ENCODE measurements at regions not wholly inside any gene's neighbourhood (a gene's known extent, or its start where the extent isn't known, plus 50 kb on each side); places are given as distances from the start of the nearest gene placed in this dataset.

DNA sequence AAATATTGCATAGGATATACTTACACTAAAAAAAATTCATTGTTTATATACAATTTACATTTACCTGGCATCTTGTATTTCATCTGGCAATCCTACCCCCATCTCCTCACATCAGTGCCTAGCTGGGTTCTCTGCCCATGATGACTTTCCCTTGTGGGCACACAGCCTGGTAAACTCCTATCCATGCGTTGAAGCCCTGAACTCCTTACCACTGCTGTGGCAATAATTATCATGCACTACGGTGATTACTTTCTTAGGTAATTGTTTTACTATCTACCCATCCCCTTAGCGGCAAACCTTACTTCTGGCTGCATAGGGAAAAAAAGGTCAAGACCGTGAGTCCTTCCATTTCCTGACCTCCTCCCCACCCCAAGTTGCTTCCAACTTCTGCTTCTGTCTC, 63.6 kb upstream of the DAB2IP start:
- TF ChIP-seq, protein P1, sequence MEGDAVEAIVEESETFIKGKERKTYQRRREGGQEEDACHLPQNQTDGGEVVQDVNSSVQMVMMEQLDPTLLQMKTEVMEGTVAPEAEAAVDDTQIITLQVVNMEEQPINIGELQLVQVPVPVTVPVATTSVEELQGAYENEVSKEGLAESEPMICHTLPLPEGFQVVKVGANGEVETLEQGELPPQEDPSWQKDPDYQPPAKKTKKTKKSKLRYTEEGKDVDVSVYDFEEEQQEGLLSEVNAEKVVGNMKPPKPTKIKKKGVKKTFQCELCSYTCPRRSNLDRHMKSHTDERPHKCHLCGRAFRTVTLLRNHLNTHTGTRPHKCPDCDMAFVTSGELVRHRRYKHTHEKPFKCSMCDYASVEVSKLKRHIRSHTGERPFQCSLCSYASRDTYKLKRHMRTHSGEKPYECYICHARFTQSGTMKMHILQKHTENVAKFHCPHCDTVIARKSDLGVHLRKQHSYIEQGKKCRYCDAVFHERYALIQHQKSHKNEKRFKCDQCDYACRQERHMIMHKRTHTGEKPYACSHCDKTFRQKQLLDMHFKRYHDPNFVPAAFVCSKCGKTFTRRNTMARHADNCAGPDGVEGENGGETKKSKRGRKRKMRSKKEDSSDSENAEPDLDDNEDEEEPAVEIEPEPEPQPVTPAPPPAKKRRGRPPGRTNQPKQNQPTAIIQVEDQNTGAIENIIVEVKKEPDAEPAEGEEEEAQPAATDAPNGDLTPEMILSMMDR (conservative IDR thresholded peaks at IDR 0.05; ENCODE audit: low read depth): no peak
- no peak for DNase-seq (ENCODE audit: low spot score)
- CTCF ChIA-PET: no interaction called here
- POLR2A ChIA-PET (ENCODE audit: low non-redundant PET): no interaction called here
- no peak overlapping the region for H3K27ac ChIP-seq

DNA sequence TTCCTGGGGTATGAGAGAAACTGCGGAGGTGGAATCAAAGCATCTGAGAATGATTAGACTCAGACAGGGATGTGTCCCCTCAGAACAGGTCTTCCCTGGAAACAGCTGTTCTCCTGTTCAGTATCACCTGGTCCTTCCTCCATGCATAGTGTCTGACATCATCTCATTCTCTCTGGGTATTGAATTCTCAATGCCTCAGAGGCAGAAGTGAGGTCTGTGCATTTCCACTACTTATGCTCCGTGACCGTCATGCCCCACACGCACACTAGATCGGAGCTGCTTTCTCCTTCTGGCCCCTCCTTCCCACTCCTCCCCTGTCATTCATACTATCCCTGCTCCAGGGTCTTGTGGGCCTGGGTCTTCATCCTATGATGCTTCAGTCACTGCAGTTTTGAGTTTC, 61.4 kb upstream of the DAB2IP start:
- CTCF ChIA-PET: no interaction called here
- DNase-seq (ENCODE audit: low spot score): no peak
- POLR2A ChIA-PET (ENCODE audit: low non-redundant PET): no interaction called here
- no peak overlapping the region for H3K27ac ChIP-seq
- TF ChIP-seq, protein P1 (conservative IDR thresholded peaks at IDR 0.05; ENCODE audit: low read depth): no peak

DNA sequence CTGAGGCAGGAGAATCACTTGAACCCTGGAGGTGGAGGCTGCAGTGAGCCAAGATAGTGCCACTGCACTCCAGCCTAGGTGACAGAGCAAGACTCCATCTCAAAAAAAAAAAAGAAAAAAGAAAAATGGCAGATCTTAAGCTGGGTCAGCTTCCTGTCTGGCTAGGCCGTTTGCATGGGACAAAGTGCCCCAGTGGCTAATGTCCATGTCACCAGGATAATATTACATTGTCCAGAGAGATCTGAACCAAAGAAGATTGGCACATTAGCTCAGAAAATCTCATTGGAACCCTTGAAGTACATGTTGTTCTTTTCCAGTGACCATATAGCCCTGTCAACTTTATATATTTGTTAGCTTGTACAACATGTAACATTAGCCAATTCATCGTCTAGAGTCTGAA, 59.2 kb upstream of the DAB2IP start:
- CTCF ChIA-PET: interaction anchor here (0.6 kb wide), 1 partner anchor 14 kb away, joined by 3 read pairs; no protein-coding TSS in a partner anchor
- TF ChIP-seq, protein P1 (conservative IDR thresholded peaks at IDR 0.05; ENCODE audit: low read depth): no peak

DNA sequence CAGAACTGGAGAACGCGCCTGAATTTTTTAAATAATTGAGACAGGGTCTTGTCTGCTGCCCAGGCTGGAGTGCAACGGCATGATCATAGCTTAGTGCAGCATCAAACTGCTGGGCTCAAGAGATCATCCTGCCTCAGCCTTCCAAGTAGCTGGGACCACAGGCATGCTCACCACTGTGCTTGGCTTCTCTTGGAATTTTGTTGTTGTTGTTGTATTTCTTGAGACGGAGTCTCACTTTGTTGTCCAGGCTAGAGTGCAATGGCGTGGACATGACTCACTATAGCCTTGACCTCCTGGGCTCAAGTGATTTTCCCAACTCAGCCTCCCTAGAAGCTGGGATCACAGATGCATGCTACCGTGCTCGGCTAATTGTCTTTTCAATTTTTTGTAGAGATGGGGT, 58.4 kb upstream of the DAB2IP start:
- TF ChIP-seq, protein P1 (conservative IDR thresholded peaks at IDR 0.05; ENCODE audit: low read depth): no peak
- H3K27ac ChIP-seq: no peak overlapping the region
- DNase-seq (ENCODE audit: low spot score): no peak
- ChIA-PET CTCF (interaction anchor here (0.6 to 1.2 kb wide), 2 partner anchors 15 to 26 kb away, joined by 3 read pairs; no protein-coding TSS in a partner anchor), POLR2A (ENCODE audit: low non-redundant PET) (no interaction called here)

More for the DNA sequence above, 59.2 kb upstream of the DAB2IP start:
- H3K27ac ChIP-seq: no peak overlapping the region
- no peak for DNase-seq (ENCODE audit: low spot score)
- POLR2A ChIA-PET (ENCODE audit: low non-redundant PET): no interaction called here

DNA sequence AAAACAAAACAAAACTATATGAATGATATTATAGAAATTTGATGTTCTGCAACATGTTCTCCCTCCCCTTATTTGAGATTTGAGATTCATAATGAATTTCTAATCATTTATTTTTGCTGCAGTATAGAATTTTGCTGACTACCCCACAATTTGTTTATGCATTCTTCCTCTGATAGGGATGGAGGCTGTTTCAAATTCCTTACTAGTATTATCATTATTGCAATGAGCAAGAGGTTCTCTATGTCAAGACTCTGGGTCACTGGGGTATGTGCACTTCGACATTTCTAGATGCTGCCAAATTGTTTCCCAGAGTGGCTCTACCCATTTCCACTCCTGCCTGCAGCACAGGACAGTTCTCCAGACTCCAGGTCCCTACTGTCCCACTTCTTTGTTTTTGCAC, 54.9 kb upstream of the DAB2IP start:
- ChIA-PET POLR2A (ENCODE audit: low non-redundant PET) (no interaction called here), CTCF (no interaction called here)
- TF ChIP-seq, protein P1 (conservative IDR thresholded peaks at IDR 0.05; ENCODE audit: low read depth): no peak
- no peak for DNase-seq (ENCODE audit: low spot score)
- no peak overlapping the region for H3K27ac ChIP-seq

DNA sequence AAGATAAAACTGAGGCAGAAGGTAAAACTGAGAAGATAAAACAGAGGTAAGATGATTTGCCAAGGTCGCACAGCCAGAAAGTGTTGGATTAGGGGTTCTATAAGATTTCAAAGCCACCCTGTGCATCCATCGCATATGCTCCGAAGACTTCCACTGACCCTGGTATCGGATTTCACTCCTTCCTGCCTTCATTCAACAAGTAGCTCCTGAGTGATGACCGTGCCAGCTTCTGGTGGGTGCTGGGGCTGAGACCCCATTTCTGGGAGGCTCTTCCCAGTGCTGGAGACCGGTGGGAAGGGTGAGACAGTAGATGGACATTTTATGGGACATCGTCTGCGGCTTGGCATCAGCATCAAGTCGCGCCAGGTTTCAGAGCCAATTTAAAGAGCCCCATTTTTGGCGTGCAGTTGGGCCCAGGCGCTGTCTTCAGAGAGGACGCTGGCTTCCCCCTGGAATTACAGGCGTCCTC, 53.7 kb upstream of the DAB2IP start:
- CTCF ChIA-PET: interaction anchor here (0.6 to 3.2 kb wide), 5 partner anchors 9 to 92 kb away, joined by 4 to 13 read pairs (median 5); no protein-coding TSS in a partner anchor
- peak overlapping the region; percentile 88 for H3K27ac ChIP-seq
- DNase-seq (ENCODE audit: low spot score): no peak
- TF ChIP-seq, protein P1 (conservative IDR thresholded peaks at IDR 0.05; ENCODE audit: low read depth): no peak
- POLR2A ChIA-PET (ENCODE audit: low non-redundant PET): no interaction called here

All from RWPE1 (cell line).